ENCODE measurements at regions not wholly inside any gene's neighbourhood (a gene's known extent, or its start where the extent isn't known, plus 50 kb on each side); places are given as distances from the start of the nearest gene placed in this dataset.

- 86 to 91% (median 91%) methylated on average over 21 to 22 of the region's 22 CpGs for WGBS, 3 donors
- no peak for FAIRE-seq
Measured at GRCh38 chr12:124461851-124462623, 105.4 kb downstream of the NCOR2 start.

GRCh38 chr12:124461241-124461673 lies 106.2 kb downstream of the NCOR2 start:
- no peaks in the 10 kb centered on the region for H3K4me1 ChIP-seq (ENCODE audit: control insufficient read depth in 3 of 3, insufficient read depth in 2 of 3, low read depth in 1 of 3, low read length in 2 of 3)
- H3K9me3 ChIP-seq (ENCODE audit: control insufficient read depth in 2 of 2, insufficient read depth in 1 of 2, low read depth in 1 of 2, low read length in 1 of 2) = peaks cover 0 to 24% of the 10 kb centered on the region in 2 donors
- no peak overlapping the region for H3K4me3 ChIP-seq (ENCODE audit: low read depth in 1 of 3, low read length in 3 of 3)
- H3K36me3 ChIP-seq (ENCODE audit: control insufficient read depth in 3 of 3, insufficient read depth in 2 of 3, low read depth in 1 of 3, low read length in 3 of 3) = peaks cover 0 to 94% (median 1%) of the 10 kb centered on the region in 3 donors
- FAIRE-seq (no peak), DNase-seq (no peak)
- 95 to 98% (median 96%) methylated on average over 17 of the region's 17 CpGs for WGBS, 3 donors
- no peak overlapping the region for H3K27ac ChIP-seq (ENCODE audit: low read depth in 1 of 3, low read length in 2 of 3)
- H3K27me3 ChIP-seq (ENCODE audit: control insufficient read depth in 3 of 3, insufficient read depth in 3 of 3, low read length in 3 of 3) = no peaks in the 10 kb centered on the region

More at GRCh38 chr12:124461851-124462623, 105.4 kb downstream of the NCOR2 start:
- H3K9me3 ChIP-seq (ENCODE audit: control insufficient read depth in 2 of 2, insufficient read depth in 1 of 2, low read depth in 1 of 2, low read length in 1 of 2) = peaks cover 0 to 28% of the 10 kb centered on the region in 2 donors
- no peak overlapping the region for H3K27ac ChIP-seq (ENCODE audit: low read depth in 1 of 3, low read length in 2 of 3)
- no peaks in the 10 kb centered on the region for H3K27me3 ChIP-seq (ENCODE audit: control insufficient read depth in 3 of 3, insufficient read depth in 3 of 3, low read length in 3 of 3)
- H3K36me3 ChIP-seq (ENCODE audit: control insufficient read depth in 3 of 3, insufficient read depth in 2 of 3, low read depth in 1 of 3, low read length in 3 of 3) = peaks cover 0 to 95% (median 1%) of the 10 kb centered on the region in 3 donors
- H3K4me3 ChIP-seq (ENCODE audit: low read depth in 1 of 3, low read length in 3 of 3) = no peak overlapping the region
- H3K4me1 ChIP-seq (ENCODE audit: control insufficient read depth in 3 of 3, insufficient read depth in 2 of 3, low read depth in 1 of 3, low read length in 2 of 3) = no peaks in the 10 kb centered on the region
- no peak for DNase-seq

- Histone ChIP-seq H3K27ac (ENCODE audit: low read depth in 1 of 3, low read length in 2 of 3) (no peak overlapping the region), H3K36me3 (ENCODE audit: control insufficient read depth in 3 of 3, insufficient read depth in 2 of 3, low read depth in 1 of 3, low read length in 3 of 3) (peaks cover 0 to 94% (median under 1%) of the 10 kb centered on the region in 3 donors), H3K9me3 (ENCODE audit: control insufficient read depth in 2 of 2, insufficient read depth in 1 of 2, low read depth in 1 of 2, low read length in 1 of 2) (peaks cover 0 to 23% of the 10 kb centered on the region in 2 donors), H3K4me3 (ENCODE audit: low read depth in 1 of 3, low read length in 3 of 3) (no peak overlapping the region), H3K4me1 (ENCODE audit: control insufficient read depth in 3 of 3, insufficient read depth in 2 of 3, low read depth in 1 of 3, low read length in 2 of 3) (no peaks in the 10 kb centered on the region), H3K27me3 (ENCODE audit: control insufficient read depth in 3 of 3, insufficient read depth in 3 of 3, low read length in 3 of 3) (no peaks in the 10 kb centered on the region)
- WGBS, 3 donors = 92 to 94% (median 93%) methylated on average over 9 of the region's 9 CpGs
- DNase-seq = no peak
- FAIRE-seq = no peak
Measured at GRCh38 chr12:124460771-124461170, 106.6 kb downstream of the NCOR2 start.

GRCh38 chr12:124459852-124460645 lies 107.4 kb downstream of the NCOR2 start:
- Histone ChIP-seq H3K4me3 (ENCODE audit: low read depth in 1 of 3, low read length in 3 of 3) (no peak overlapping the region), H3K36me3 (ENCODE audit: control insufficient read depth in 3 of 3, insufficient read depth in 2 of 3, low read depth in 1 of 3, low read length in 3 of 3) (peaks cover 0 to 94% (median 0%) of the 10 kb centered on the region in 3 donors), H3K4me1 (ENCODE audit: control insufficient read depth in 3 of 3, insufficient read depth in 2 of 3, low read depth in 1 of 3, low read length in 2 of 3) (no peaks in the 10 kb centered on the region), H3K27ac (ENCODE audit: low read depth in 1 of 3, low read length in 2 of 3) (no peak overlapping the region), H3K9me3 (ENCODE audit: control insufficient read depth in 2 of 2, insufficient read depth in 1 of 2, low read depth in 1 of 2, low read length in 1 of 2) (peaks cover 0 to 16% of the 10 kb centered on the region in 2 donors), H3K27me3 (ENCODE audit: control insufficient read depth in 3 of 3, insufficient read depth in 3 of 3, low read length in 3 of 3) (no peaks in the 10 kb centered on the region)
- 97% methylated on average over 18 of the region's 18 CpGs for WGBS, 3 donors
- DNase-seq = no peak
- FAIRE-seq = no peak

GRCh38 chr12:124458992-124459851 lies 108.2 kb downstream of the NCOR2 start:
- Histone ChIP-seq H3K36me3 (ENCODE audit: control insufficient read depth in 3 of 3, insufficient read depth in 2 of 3, low read depth in 1 of 3, low read length in 3 of 3) (peaks cover 0 to 89% (median 0%) of the 10 kb centered on the region in 3 donors), H3K27ac (ENCODE audit: low read depth in 1 of 3, low read length in 2 of 3) (no peak overlapping the region), H3K27me3 (ENCODE audit: control insufficient read depth in 3 of 3, insufficient read depth in 3 of 3, low read length in 3 of 3) (no peaks in the 10 kb centered on the region), H3K4me3 (ENCODE audit: low read depth in 1 of 3, low read length in 3 of 3) (no peak overlapping the region), H3K4me1 (ENCODE audit: control insufficient read depth in 3 of 3, insufficient read depth in 2 of 3, low read depth in 1 of 3, low read length in 2 of 3) (no peaks in the 10 kb centered on the region), H3K9me3 (ENCODE audit: control insufficient read depth in 2 of 2, insufficient read depth in 1 of 2, low read depth in 1 of 2, low read length in 1 of 2) (peaks cover 0 to 10% of the 10 kb centered on the region in 2 donors)
- DNase-seq = no peak
- no peak for FAIRE-seq
- WGBS, 3 donors = 93 to 95% (median 95%) methylated on average over 12 of the region's 12 CpGs

- FAIRE-seq = no peak
- no peak for DNase-seq
- Histone ChIP-seq H3K27me3 (ENCODE audit: control insufficient read depth in 3 of 3, insufficient read depth in 3 of 3, low read length in 3 of 3) (no peaks in the 10 kb centered on the region), H3K27ac (ENCODE audit: low read depth in 1 of 3, low read length in 2 of 3) (peak overlapping the region in 2 of 3 donors; percentile 17 to 76), H3K9me3 (ENCODE audit: control insufficient read depth in 2 of 2, insufficient read depth in 1 of 2, low read depth in 1 of 2, low read length in 1 of 2) (peaks cover 0 to 10% of the 10 kb centered on the region in 2 donors), H3K4me3 (ENCODE audit: low read depth in 1 of 3, low read length in 3 of 3) (no peak overlapping the region), H3K4me1 (ENCODE audit: control insufficient read depth in 3 of 3, insufficient read depth in 2 of 3, low read depth in 1 of 3, low read length in 2 of 3) (peaks cover 0 to 5% (median 0%) of the 10 kb centered on the region in 3 donors), H3K36me3 (ENCODE audit: control insufficient read depth in 3 of 3, insufficient read depth in 2 of 3, low read depth in 1 of 3, low read length in 3 of 3) (peaks cover 0 to 91% (median 0%) of the 10 kb centered on the region in 3 donors)
- 86 to 94% (median 89%) methylated on average over 20 of the region's 20 CpGs for WGBS, 3 donors
Measured at GRCh38 chr12:124458220-124458991, 109.0 kb downstream of the NCOR2 start.

- FAIRE-seq (no peak), DNase-seq (peak in 1 of 2 donors; percentile 18)
- WGBS, 3 donors = 48 to 87% (median 67%) methylated on average over 34 to 37 of the region's 37 CpGs
- H3K9me3 ChIP-seq (ENCODE audit: control insufficient read depth in 2 of 2, insufficient read depth in 1 of 2, low read depth in 1 of 2, low read length in 1 of 2) = peaks cover 0 to 10% of the 10 kb centered on the region in 2 donors
- peaks cover 0 to 91% (median 0%) of the 10 kb centered on the region in 3 donors for H3K36me3 ChIP-seq (ENCODE audit: control insufficient read depth in 3 of 3, insufficient read depth in 2 of 3, low read depth in 1 of 3, low read length in 3 of 3)
- peak overlapping the region in 2 of 3 donors; percentile 18 to 39 for H3K4me3 ChIP-seq (ENCODE audit: low read depth in 1 of 3, low read length in 3 of 3)
- H3K27ac ChIP-seq (ENCODE audit: low read depth in 1 of 3, low read length in 2 of 3) = peak overlapping the region; percentile 60 to 76 (median 65)
- H3K27me3 ChIP-seq (ENCODE audit: control insufficient read depth in 3 of 3, insufficient read depth in 3 of 3, low read length in 3 of 3) = no peaks in the 10 kb centered on the region
- H3K4me1 ChIP-seq (ENCODE audit: control insufficient read depth in 3 of 3, insufficient read depth in 2 of 3, low read depth in 1 of 3, low read length in 2 of 3) = peaks cover 0 to 5% (median 0%) of the 10 kb centered on the region in 3 donors
Measured at GRCh38 chr12:124457287-124458219, 109.9 kb downstream of the NCOR2 start.
